Common myeloid progenitor, CD34-positive (primary cell): ENCODE measurements at regions not wholly inside any gene's neighbourhood (a gene's known extent, or its start where the extent isn't known, plus 50 kb on each side); places are given as distances from the start of the nearest gene placed in this dataset.
A peak's percentile ranks its signal among the peaks of the same experiment; 100 is the strongest.

ENCODE experiments used
- CTCF ChIA-PET: fragments of 350-600 bp; sonication (Branson Sonifier 250); formaldehyde crosslinking; loops from one replicate; lab custom pipeline; 2021; ENCODE audit warnings: antibody characterized with exemption; lab: Charles Lee
- POLR2A ChIA-PET: fragments of 350-600 bp; sonication (Branson Sonifier 250); formaldehyde crosslinking; loops from one replicate; lab custom pipeline; 2021; ENCODE audit warnings: antibody characterized with exemption; lab: Charles Lee
- DNase-seq, 3 donors: peaks; one replicate each; pipeline versions ENCODE4 v3.0.0 to v3.0.0-alpha.2; 2013
- H3K27ac ChIP-seq, 2 experiments: 1 replicate in 1 of 2; 2 replicates in 1 of 2; pipeline ENCODE4 v1.7.0; 2013; ENCODE audit warnings: inconsistent platforms in 2 of 2, low read length in 2 of 2, mild to moderate bottlenecking in 2 of 2, low read depth in 1 of 2, moderate library complexity in 1 of 2; ENCODE audit not compliant: severe bottlenecking in 2 of 2, insufficient read depth in 1 of 2, poor library complexity in 1 of 2
- H3K27me3 ChIP-seq, 5 experiments: replicated peaks in 2 of 5; 1 replicate in 3 of 5; 2 replicates in 2 of 5; pipeline versions ENCODE4 v1.6.1 to v1.7.0; 2013; ENCODE audit warnings: low read length in 4 of 5, mild to moderate bottlenecking in 2 of 5, moderate library complexity in 2 of 5, inconsistent platforms in 1 of 5; ENCODE audit not compliant: insufficient read depth in 5 of 5, control insufficient read depth in 4 of 5
- H3K36me3 ChIP-seq, 4 experiments: 1 replicate in 2 of 4; 2 replicates in 2 of 4; pipeline versions ENCODE4 v1.6.1 to v1.7.0; 2013; ENCODE audit warnings: low read length in 3 of 4, control low read depth in 1 of 4, mild to moderate bottlenecking in 1 of 4; ENCODE audit not compliant: control insufficient read depth in 4 of 4, insufficient read depth in 4 of 4
- H3K4me1 ChIP-seq, 4 experiments: 1 replicate in 3 of 4; 2 replicates in 1 of 4; pipeline versions ENCODE4 v1.6.1 to v1.7.1; 2013; ENCODE audit warnings: low read length in 3 of 4, mild to moderate bottlenecking in 3 of 4, control low read depth in 1 of 4, inconsistent platforms in 1 of 4, moderate library complexity in 1 of 4; ENCODE audit not compliant: control insufficient read depth in 4 of 4, insufficient read depth in 4 of 4; ENCODE audit errors: control extremely low read depth in 1 of 4
- H3K4me3 ChIP-seq, 7 experiments: 1 replicate in 4 of 7; 2 replicates in 3 of 7; pipeline versions ENCODE4 v1.5.1 to v1.7.0; 2013; ENCODE audit warnings: mild to moderate bottlenecking in 7 of 7, low read length in 6 of 7, moderate library complexity in 6 of 7, inconsistent platforms in 2 of 7, low read depth in 2 of 7, control low read depth in 1 of 7; ENCODE audit not compliant: insufficient read depth in 4 of 7, control insufficient read depth in 1 of 7; ENCODE audit errors: extremely low read depth in 1 of 7
- H3K9me3 ChIP-seq, 5 experiments: 1 replicate in 4 of 5; 2 replicates in 1 of 5; pipeline versions ENCODE4 v1.6.1 to v1.7.1; 2013; ENCODE audit warnings: low read length in 4 of 5, mild to moderate bottlenecking in 2 of 5, inconsistent platforms in 1 of 5, low read depth in 1 of 5, moderate library complexity in 1 of 5; ENCODE audit not compliant: control insufficient read depth in 4 of 5, insufficient read depth in 2 of 5; ENCODE audit errors: control extremely low read depth in 1 of 5
- WGBS: methylation state at CpG from one replicate; pipeline ENCODE4 v1.1.5; 2013; ENCODE audit not compliant: insufficient coverage; 5-methylcytosine and 5-hydroxymethylcytosine counted together

DNA sequence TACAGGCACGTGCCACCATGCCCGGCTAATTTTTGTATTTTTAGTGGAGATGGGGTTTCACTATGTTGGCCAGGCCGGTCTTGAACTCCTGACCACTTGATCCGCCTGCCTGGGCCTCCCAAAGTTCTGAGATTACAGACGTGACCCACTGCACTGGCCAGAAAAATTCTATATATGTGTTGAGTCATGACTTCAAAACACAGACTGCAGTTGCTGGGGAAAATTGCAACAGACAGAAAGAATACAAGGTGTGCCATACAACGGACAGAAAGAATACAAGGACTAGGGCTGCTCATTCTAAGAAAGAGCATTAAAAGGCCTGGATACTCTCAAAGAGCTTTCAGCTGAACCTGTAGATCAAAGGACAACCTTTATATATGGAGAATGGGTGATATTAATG is 109.6 kb upstream of the ACSL4 start:
- CTCF ChIA-PET = interaction anchor here (0.9 to 4.6 kb wide), 3 partner anchors 14 to 130 kb away, joined by 5 to 18 read pairs (median 8); no protein-coding TSS in a partner anchor
- Histone ChIP-seq H3K4me3 (no peak overlapping the region), H3K36me3 (no peaks in the 10 kb centered on the region), H3K27ac (no peak overlapping the region), H3K4me1 (peaks cover 4 to 38% (median 22%) of the 10 kb centered on the region in 4 experiments), H3K27me3 (peaks cover 0 to 3% (median 0%) of the 10 kb centered on the region in 5 experiments), H3K9me3 (no peaks in the 10 kb centered on the region)
- no peak for DNase-seq
- POLR2A ChIA-PET = no interaction called here
- 79% methylated on average over 5 of the region's 6 CpGs for WGBS

DNA sequence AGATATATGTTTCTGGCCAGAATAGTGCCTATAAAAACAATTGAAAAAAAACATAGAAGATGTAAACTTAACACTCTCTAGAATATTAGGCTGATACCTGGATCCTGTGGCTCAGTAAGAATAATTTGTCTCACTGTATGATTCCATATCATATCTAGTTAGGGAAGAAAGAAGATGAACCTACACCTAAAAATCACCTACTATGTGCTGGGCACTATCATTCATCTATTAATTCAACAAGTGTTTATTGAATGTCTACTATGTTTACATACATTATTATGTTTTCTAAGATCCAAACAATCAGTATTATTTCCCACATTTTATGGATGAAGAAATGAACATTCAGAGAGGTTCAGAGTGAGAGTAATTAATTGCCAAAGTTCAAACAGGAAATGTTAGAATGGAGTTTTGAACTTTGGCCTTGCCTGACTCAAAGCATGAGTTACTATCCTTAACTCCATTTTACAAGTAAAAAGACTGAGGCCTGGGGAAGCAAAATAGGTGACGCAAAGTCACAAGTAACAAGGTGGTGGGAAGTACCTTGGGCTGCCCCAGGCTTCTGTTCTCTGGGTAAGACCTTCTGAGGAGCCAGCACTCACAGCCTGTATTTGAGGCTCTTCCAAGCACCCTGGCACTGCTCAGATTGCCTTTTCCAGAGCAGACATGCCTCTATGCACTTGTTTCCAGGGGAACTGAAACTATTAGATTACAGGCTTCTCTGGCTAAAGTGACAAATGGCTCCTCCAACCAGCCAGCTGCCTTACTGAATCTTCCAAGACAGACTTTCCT is 111.1 kb upstream of the ACSL4 start:
- H3K36me3 ChIP-seq = no peaks in the 10 kb centered on the region
- DNase-seq = no peak
- WGBS = 100% methylated on average over 1 of the region's 1 CpG
- H3K9me3 ChIP-seq = no peaks in the 10 kb centered on the region
- H3K4me1 ChIP-seq = peaks cover 4 to 44% (median 27%) of the 10 kb centered on the region in 4 experiments
- H3K27ac ChIP-seq = no peak overlapping the region
- H3K27me3 ChIP-seq = no peaks in the 10 kb centered on the region
- ChIA-PET POLR2A (no interaction called here), CTCF (interaction anchor here (0.7 to 4.6 kb wide), 4 partner anchors 9 to 193 kb away, joined by 3 to 18 read pairs (median 6); no protein-coding TSS in a partner anchor)
- no peak overlapping the region for H3K4me3 ChIP-seq

DNA sequence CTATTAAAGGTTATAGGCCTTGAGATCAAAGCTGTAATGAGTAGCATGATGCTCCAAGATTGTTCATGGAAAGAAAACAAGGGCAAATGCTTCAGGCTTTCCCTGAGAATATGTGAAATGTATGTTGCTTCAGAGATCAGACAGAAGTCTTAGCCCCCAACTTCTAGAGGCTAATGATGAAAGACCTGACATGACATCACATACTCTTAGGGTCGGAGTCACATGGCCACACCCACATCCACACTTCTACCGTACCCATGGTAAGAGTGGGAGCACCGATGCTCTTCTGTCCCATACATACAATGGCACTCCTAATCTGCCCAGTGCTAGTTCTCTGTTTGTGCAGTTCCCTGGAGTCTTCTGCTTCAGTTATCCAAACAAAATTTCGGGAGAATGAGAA is 111.9 kb upstream of the ACSL4 start:
- H3K27ac ChIP-seq = no peak overlapping the region
- H3K27me3 ChIP-seq = no peaks in the 10 kb centered on the region
- DNase-seq = no peak
- no peaks in the 10 kb centered on the region for H3K36me3 ChIP-seq
- H3K4me1 ChIP-seq = peaks cover 0 to 40% (median 21%) of the 10 kb centered on the region in 4 experiments
- 94% methylated on average over 4 of the region's 4 CpGs for WGBS
- CTCF ChIA-PET = interaction anchor here (0.7 to 1.7 kb wide), 2 partner anchors 10 to 193 kb away, joined by 3 to 4 read pairs; no protein-coding TSS in a partner anchor
- no peak overlapping the region for H3K4me3 ChIP-seq
- no peaks in the 10 kb centered on the region for H3K9me3 ChIP-seq
- POLR2A ChIA-PET = no interaction called here

GRCh38 chrX:109845996-109846395 is 112.9 kb upstream of the ACSL4 start:
- DNase-seq = no peak
- Histone ChIP-seq H3K4me1 (peaks cover 0 to 30% (median 13%) of the 10 kb centered on the region in 4 experiments), H3K9me3 (no peaks in the 10 kb centered on the region), H3K27ac (no peak overlapping the region), H3K27me3 (no peaks in the 10 kb centered on the region), H3K36me3 (no peaks in the 10 kb centered on the region), H3K4me3 (no peak overlapping the region)
- no CpG with 5 or more reads among the region's 4 CpGs for WGBS
- CTCF ChIA-PET = interaction anchor here (1.7 to 1.9 kb wide), 2 partner anchors 9 to 11 kb away, joined by 4 to 9 read pairs; no protein-coding TSS in a partner anchor
- POLR2A ChIA-PET = no interaction called here

- Histone ChIP-seq H3K36me3 (no peaks in the 10 kb centered on the region), H3K4me1 (peaks cover 0 to 19% (median 8%) of the 10 kb centered on the region in 4 experiments), H3K4me3 (no peak overlapping the region), H3K9me3 (no peaks in the 10 kb centered on the region), H3K27me3 (no peaks in the 10 kb centered on the region), H3K27ac (no peak overlapping the region)
- no peak for DNase-seq
- POLR2A ChIA-PET = no interaction called here
- WGBS = 95% methylated on average over 5 of the region's 5 CpGs
- CTCF ChIA-PET = interaction anchor here (1.2 to 1.9 kb wide), 3 partner anchors 9 to 12 kb away, joined by 4 to 9 read pairs (median 4); no protein-coding TSS in a partner anchor
Measured at GRCh38 chrX:109847257-109848187, 114.5 kb upstream of the ACSL4 start.

- DNase-seq = peak; percentile 47 to 88 (median 73)
- CTCF ChIA-PET = interaction anchor here (1.1 to 1.6 kb wide), 5 partner anchors 8 to 136 kb away, joined by 3 to 5 read pairs (median 4); partner anchors contain the start of gene ACSL4
- no peak overlapping the region for H3K27ac ChIP-seq
- peaks cover 0 to 19% (median 8%) of the 10 kb centered on the region in 4 experiments for H3K4me1 ChIP-seq
- H3K27me3 ChIP-seq = no peaks in the 10 kb centered on the region
- peaks cover 0 to 2% (median 0%) of the 10 kb centered on the region in 5 experiments for H3K9me3 ChIP-seq
- WGBS = 8% methylated on average over 2 of the region's 4 CpGs
- no peaks in the 10 kb centered on the region for H3K36me3 ChIP-seq
- POLR2A ChIA-PET = no interaction called here
- peak overlapping the region in 1 of 7 experiments; percentile 23 for H3K4me3 ChIP-seq
Measured at GRCh38 chrX:109848461-109849050, 115.5 kb upstream of the ACSL4 start.
